Endothelial cell of umbilical vein (primary cell): ENCODE measurements at regions not wholly inside any gene's neighbourhood (a gene's known extent, or its start where the extent isn't known, plus 50 kb on each side); places are given as distances from the start of the nearest gene placed in this dataset.

Experiments used
- EZH2 ChIP-seq: IDR thresholded peaks from 2 replicates; pipeline ENCODE4 v1.6.1; 2012; ENCODE audit warnings: borderline replicate concordance, low read depth, mild to moderate bottlenecking, moderate library complexity, low read length, inconsistent platforms; ENCODE audit not compliant: severe bottlenecking
- FOS ChIP-seq: IDR thresholded peaks from 2 replicates; pipeline ENCODE4 v1.6.1; 2011; ENCODE audit warnings: mild to moderate bottlenecking, low read length, moderate library complexity, borderline replicate concordance; ENCODE audit not compliant: insufficient read depth
- JUN ChIP-seq: IDR thresholded peaks from 2 replicates; pipeline ENCODE4 v1.6.1; 2011; ENCODE audit warnings: borderline replicate concordance, low read depth; ENCODE audit not compliant: insufficient read length, insufficient read depth
- POLR2A ChIP-seq: IDR thresholded peaks from 2 replicates; pipeline ENCODE4 v1.6.1; 2012; ENCODE audit warnings: low read depth, mild to moderate bottlenecking, control low read depth, low read length
- POLR2AphosphoS5 ChIP-seq: IDR thresholded peaks from 2 replicates; pipeline ENCODE4 v1.6.1; 2012; ENCODE audit warnings: low read depth, mild to moderate bottlenecking, control low read depth, low read length, moderate library complexity; ENCODE audit not compliant: insufficient read depth
- TF ChIP-seq, protein P1 (sequence below), 2 donors: IDR thresholded peaks; 1 replicate in 1 of 2; 2 replicates in 1 of 2; pipeline ENCODE4 v1.5.1; 2011; ENCODE audit warnings: low read length in 2 of 2, mild to moderate bottlenecking in 2 of 2, moderate library complexity in 2 of 2, control low read depth in 1 of 2, inconsistent platforms in 1 of 2, low read depth in 1 of 2; ENCODE audit not compliant: insufficient read depth in 1 of 2; ENCODE audit errors: extremely low read depth in 1 of 2
- TF ChIP-seq, protein P2 (sequence below): IDR thresholded peaks from 2 replicates; pipeline ENCODE4 v1.6.1; 2011; ENCODE audit not compliant: insufficient read depth, insufficient read length

DNA sequence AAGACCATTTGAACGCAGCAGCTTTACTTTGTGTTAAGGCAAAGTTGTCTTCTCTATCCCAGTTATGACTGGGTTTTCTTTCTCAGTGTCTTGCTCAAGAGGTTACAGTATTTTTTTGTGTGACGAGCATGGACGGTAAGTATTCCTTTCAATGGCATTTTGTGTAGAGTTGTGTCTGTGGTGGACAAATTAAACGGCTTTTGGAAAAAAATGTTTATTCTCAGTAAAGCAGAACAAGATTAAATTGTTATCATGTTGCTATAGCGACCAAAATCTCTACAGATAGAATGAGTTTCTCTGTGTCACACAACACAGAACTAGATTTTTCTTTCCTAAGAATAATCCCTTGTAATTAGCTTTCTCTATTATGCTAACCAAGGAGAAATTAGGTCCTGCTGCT lies 417.1 kb downstream of the AEBP2 start:
- TF ChIP-seq, protein P1, sequence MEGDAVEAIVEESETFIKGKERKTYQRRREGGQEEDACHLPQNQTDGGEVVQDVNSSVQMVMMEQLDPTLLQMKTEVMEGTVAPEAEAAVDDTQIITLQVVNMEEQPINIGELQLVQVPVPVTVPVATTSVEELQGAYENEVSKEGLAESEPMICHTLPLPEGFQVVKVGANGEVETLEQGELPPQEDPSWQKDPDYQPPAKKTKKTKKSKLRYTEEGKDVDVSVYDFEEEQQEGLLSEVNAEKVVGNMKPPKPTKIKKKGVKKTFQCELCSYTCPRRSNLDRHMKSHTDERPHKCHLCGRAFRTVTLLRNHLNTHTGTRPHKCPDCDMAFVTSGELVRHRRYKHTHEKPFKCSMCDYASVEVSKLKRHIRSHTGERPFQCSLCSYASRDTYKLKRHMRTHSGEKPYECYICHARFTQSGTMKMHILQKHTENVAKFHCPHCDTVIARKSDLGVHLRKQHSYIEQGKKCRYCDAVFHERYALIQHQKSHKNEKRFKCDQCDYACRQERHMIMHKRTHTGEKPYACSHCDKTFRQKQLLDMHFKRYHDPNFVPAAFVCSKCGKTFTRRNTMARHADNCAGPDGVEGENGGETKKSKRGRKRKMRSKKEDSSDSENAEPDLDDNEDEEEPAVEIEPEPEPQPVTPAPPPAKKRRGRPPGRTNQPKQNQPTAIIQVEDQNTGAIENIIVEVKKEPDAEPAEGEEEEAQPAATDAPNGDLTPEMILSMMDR (IDR thresholded peaks at IDR 0.05; ENCODE audit: extremely low read depth in 1 of 2, insufficient read depth in 1 of 2, low read depth in 1 of 2, low read length in 2 of 2), result no peak
- TF ChIP-seq POLR2A (no peak), POLR2AphosphoS5 (no peak), FOS (no peak), EZH2 (no peak), JUN (no peak)
- TF ChIP-seq, protein P2, sequence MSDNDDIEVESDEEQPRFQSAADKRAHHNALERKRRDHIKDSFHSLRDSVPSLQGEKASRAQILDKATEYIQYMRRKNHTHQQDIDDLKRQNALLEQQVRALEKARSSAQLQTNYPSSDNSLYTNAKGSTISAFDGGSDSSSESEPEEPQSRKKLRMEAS, result no peak
